VCaP (cell line): ENCODE measurements at regions not wholly inside any gene's neighbourhood (a gene's known extent, or its start where the extent isn't known, plus 50 kb on each side); places are given as distances from the start of the nearest gene placed in this dataset.

Experiments used
- H3K27ac ChIP-seq: fragments of 450-650 bp; 2 replicates; pipeline ENCODE4 v1.5.1; 2017
- TF ChIP-seq, protein P1 (sequence below): fragments of 450-650 bp; conservative IDR thresholded peaks from 2 replicates; pipeline ENCODE4 v1.5.1; 2017; ENCODE audit warnings: mild to moderate bottlenecking, moderate library complexity

DNA sequence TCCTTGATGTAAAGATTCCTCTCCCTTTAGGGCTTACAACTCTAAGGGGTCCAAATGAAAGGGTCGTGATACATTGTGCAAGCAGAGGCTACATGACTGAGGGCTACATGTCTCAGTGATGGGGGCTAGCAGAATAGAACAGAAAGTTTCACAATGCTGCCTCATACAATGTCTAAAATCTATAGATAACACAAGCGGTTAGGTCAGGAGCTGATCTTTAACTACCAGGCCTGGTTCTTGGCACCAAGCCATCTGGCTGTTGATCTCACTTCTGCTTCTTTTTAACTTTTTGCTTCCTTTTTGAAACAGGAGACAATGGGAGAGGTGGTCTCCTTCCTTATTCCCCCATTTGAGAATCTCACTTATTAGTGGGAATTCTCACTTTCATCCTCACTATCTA is 710.2 kb downstream of the AMY1C start:
- TF ChIP-seq, protein P1, sequence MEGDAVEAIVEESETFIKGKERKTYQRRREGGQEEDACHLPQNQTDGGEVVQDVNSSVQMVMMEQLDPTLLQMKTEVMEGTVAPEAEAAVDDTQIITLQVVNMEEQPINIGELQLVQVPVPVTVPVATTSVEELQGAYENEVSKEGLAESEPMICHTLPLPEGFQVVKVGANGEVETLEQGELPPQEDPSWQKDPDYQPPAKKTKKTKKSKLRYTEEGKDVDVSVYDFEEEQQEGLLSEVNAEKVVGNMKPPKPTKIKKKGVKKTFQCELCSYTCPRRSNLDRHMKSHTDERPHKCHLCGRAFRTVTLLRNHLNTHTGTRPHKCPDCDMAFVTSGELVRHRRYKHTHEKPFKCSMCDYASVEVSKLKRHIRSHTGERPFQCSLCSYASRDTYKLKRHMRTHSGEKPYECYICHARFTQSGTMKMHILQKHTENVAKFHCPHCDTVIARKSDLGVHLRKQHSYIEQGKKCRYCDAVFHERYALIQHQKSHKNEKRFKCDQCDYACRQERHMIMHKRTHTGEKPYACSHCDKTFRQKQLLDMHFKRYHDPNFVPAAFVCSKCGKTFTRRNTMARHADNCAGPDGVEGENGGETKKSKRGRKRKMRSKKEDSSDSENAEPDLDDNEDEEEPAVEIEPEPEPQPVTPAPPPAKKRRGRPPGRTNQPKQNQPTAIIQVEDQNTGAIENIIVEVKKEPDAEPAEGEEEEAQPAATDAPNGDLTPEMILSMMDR: no peak
- no peak overlapping the region for H3K27ac ChIP-seq

- TF ChIP-seq, protein P1: no peak
Observed at GRCh38 chr1:104460880-104461279, 711.2 kb downstream of the AMY1C start.

GRCh38 chr1:104463126-104463697 is 713.5 kb downstream of the AMY1C start:
- no peak overlapping the region for H3K27ac ChIP-seq
- TF ChIP-seq, protein P1: no peak

More at GRCh38 chr1:104460880-104461279, 711.2 kb downstream of the AMY1C start:
- H3K27ac ChIP-seq: no peak overlapping the region

- no peak overlapping the region for H3K27ac ChIP-seq
- TF ChIP-seq, protein P1: no peak
Observed at GRCh38 chr1:104466068-104466467, 716.4 kb downstream of the AMY1C start.

- TF ChIP-seq, protein P1: no peak
- no peak overlapping the region for H3K27ac ChIP-seq
Observed at GRCh38 chr1:104467590-104467989, 717.9 kb downstream of the AMY1C start.

GRCh38 chr1:104468282-104468681 is 718.6 kb downstream of the AMY1C start:
- TF ChIP-seq, protein P1: no peak

GRCh38 chr1:104476126-104476525 is 726.4 kb downstream of the AMY1C start:
- no peak overlapping the region for H3K27ac ChIP-seq
- TF ChIP-seq, protein P1: no peak

More at GRCh38 chr1:104468282-104468681, 718.6 kb downstream of the AMY1C start:
- no peak overlapping the region for H3K27ac ChIP-seq
